Stromal cell of bone marrow (primary cell): ENCODE measurements at regions not wholly inside any gene's neighbourhood (a gene's known extent, or its start where the extent isn't known, plus 50 kb on each side); places are given as distances from the start of the nearest gene placed in this dataset.

Source experiments
- DNase-seq: peaks from one replicate; pipeline ENCODE4 v3.0.0-alpha.2; 2012; ENCODE audit warnings: low read depth

- no peak for DNase-seq
These were observed 82.1 kb upstream of the IFNE start for GRCh38 chr9:21564175-21564574.

GRCh38 chr9:21565155-21565554 lies 83.0 kb upstream of the IFNE start:
- no peak for DNase-seq

GRCh38 chr9:21567926-21568325 lies 85.8 kb upstream of the IFNE start:
- no peak for DNase-seq

- DNase-seq = no peak
These were observed 86.4 kb upstream of the IFNE start for GRCh38 chr9:21568484-21568883.

- no peak for DNase-seq
These were observed 87.6 kb upstream of the IFNE start for GRCh38 chr9:21569721-21570120.

GRCh38 chr9:21570643-21571275 lies 88.6 kb upstream of the IFNE start:
- no peak for DNase-seq

- no peak for DNase-seq
These were observed 92.1 kb upstream of the IFNE start for GRCh38 chr9:21574261-21574660.

- peak; percentile 90 for DNase-seq
These were observed 94.4 kb upstream of the IFNE start for GRCh38 chr9:21576331-21577189.

- no peak for DNase-seq
These were observed 97.1 kb upstream of the IFNE start for GRCh38 chr9:21579247-21579671.

GRCh38 chr9:21579743-21580142 lies 97.6 kb upstream of the IFNE start:
- no peak for DNase-seq

- DNase-seq = no peak
These were observed 98.7 kb upstream of the IFNE start for GRCh38 chr9:21580636-21581378.

GRCh38 chr9:21583628-21584377 lies 101.7 kb upstream of the IFNE start:
- DNase-seq = no peak

GRCh38 chr9:21584890-21585289 lies 102.8 kb upstream of the IFNE start:
- no peak for DNase-seq

GRCh38 chr9:21585756-21586752 lies 103.9 kb upstream of the IFNE start:
- DNase-seq = peak; percentile 53

- DNase-seq = no peak
These were observed 107.4 kb upstream of the IFNE start for GRCh38 chr9:21589344-21590056.

- no peak for DNase-seq
These were observed 108.2 kb upstream of the IFNE start for GRCh38 chr9:21590058-21590996.

GRCh38 chr9:21591221-21592062 lies 109.3 kb upstream of the IFNE start:
- DNase-seq = peak; percentile 96

- no peak for DNase-seq
These were observed 109.9 kb upstream of the IFNE start for GRCh38 chr9:21592063-21592338.
